GM12892 (cell line): ENCODE measurements at regions not wholly inside any gene's neighbourhood (a gene's known extent, or its start where the extent isn't known, plus 50 kb on each side); places are given as distances from the start of the nearest gene placed in this dataset.
"Not testable (repeated sequence)": the region's sequence is repeated elsewhere in the genome, so short reads cannot be mapped to it uniquely, and the experiment has no call there.

Source experiments
- POLR2A ChIP-seq: IDR thresholded peaks from 2 replicates; pipeline ENCODE4 v1.6.1; 2011; ENCODE audit warnings: low read depth, low read length, control low read depth
- POLR2AphosphoS5 ChIP-seq: IDR thresholded peaks from 2 replicates; pipeline ENCODE4 v1.6.1; 2011; ENCODE audit warnings: low read depth, low read length, control low read depth
- TAF1 ChIP-seq: IDR thresholded peaks from 2 replicates; pipeline ENCODE4 v1.6.1; 2011; ENCODE audit warnings: low read depth, mild to moderate bottlenecking, control low read depth, low read length, borderline replicate concordance

GRCh38 chr6:23821141-23821540 lies 304.9 kb upstream of the NRSN1 start:
- TF ChIP-seq POLR2AphosphoS5, POLR2A, TAF1: not testable (repeated sequence)
